ENCODE measurements at regions not wholly inside any gene's neighbourhood (a gene's known extent, or its start where the extent isn't known, plus 50 kb on each side); places are given as distances from the start of the nearest gene placed in this dataset.

DNA sequence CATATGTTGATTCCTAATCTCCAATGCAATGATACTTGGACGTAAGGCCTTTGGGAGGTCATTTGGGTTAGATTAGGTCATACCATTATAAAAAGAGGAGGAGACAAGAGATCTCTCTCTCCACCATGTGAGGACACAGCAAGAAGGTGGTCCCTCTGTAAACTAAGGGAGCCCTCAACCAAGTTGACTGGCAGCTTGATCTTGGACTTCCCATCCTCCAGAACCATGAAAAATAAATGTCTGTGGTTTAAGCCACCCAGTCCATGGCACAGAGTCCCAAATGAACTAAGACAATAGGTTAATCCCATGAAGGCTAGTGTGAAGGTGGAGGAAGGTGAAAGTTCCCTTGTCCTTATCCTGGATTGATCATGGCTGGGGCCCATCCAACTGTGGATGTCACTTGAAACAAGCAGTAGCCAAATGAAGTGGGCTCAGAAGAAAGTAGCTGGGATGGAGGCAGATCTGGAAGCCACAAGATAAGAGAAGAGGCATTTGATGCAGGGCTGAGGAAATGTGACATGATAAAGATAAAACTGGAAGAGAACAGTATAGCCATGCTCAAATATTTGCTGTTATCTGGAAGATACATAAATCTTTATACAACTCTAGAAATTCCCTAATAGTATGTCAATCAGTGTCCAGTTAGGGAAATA, 99.9 kb downstream of the BANF2 start:
- peaks cover 0 to 6% (median 0%) of the 10 kb centered on the region in 3 experiments for H3K27me3 ChIP-seq (ENCODE audit: control insufficient read depth in 3 of 3, insufficient read depth in 3 of 3, low read depth in 1 of 3, low read length in 3 of 3)
- peaks cover 3% of the 10 kb centered on the region in 2 donors for H3K9me3 ChIP-seq (replicated peaks in 1 of 2; ENCODE audit: control insufficient read depth in 2 of 2, insufficient read depth in 1 of 2, low read depth in 1 of 2, low read length in 2 of 2)
- DNase-seq (ENCODE audit: low spot score), result no peak
- no peak overlapping the region for H3K4ac ChIP-seq (ENCODE audit: low read length)
- no peak overlapping the region for H3K23ac ChIP-seq (ENCODE audit: low read depth, low read length, poor library complexity)
- H2AFZ ChIP-seq (ENCODE audit: low read length), result no peak overlapping the region
- WGBS, 2 donors (ENCODE audit: extremely low coverage in 2 of 2, insufficient read length in 2 of 2, insufficient replicate concordance in 1 of 2), result no CpG with 5 or more reads among the region's 1 CpG
- H3K4me1 ChIP-seq (ENCODE audit: control insufficient read depth in 2 of 2, insufficient read depth in 1 of 2, low read depth in 1 of 2, low read length in 2 of 2), result no peaks in the 10 kb centered on the region
- no peak overlapping the region for H4K91ac ChIP-seq (ENCODE audit: low read depth, low read length, poor library complexity)
- no peak overlapping the region for H2AK5ac ChIP-seq (ENCODE audit: low read depth, low read length)
- H2BK12ac ChIP-seq (ENCODE audit: low read length), result no peak overlapping the region
- no peaks in the 10 kb centered on the region for H3K79me1 ChIP-seq (ENCODE audit: low read depth, low read length)
- no peak overlapping the region for H2BK15ac ChIP-seq (ENCODE audit: low read length)
- H3K14ac ChIP-seq (ENCODE audit: low read length), result no peak overlapping the region
- H3K27ac ChIP-seq (replicated peaks; ENCODE audit: low read length), result no peak overlapping the region
- H3K9ac ChIP-seq (ENCODE audit: low read depth, low read length, poor library complexity), result no peak overlapping the region
- H3K4me2 ChIP-seq (ENCODE audit: insufficient read depth, low read length, poor library complexity, severe bottlenecking), result no peak overlapping the region
- no peak overlapping the region for H3K18ac ChIP-seq (ENCODE audit: low read length)
- no peak overlapping the region for H2BK120ac ChIP-seq (ENCODE audit: low read depth, low read length)
- H4K8ac ChIP-seq (ENCODE audit: low read depth, low read length), result no peak overlapping the region
- no peak overlapping the region for H2BK5ac ChIP-seq (ENCODE audit: low read length)
- H3K4me3 ChIP-seq (ENCODE audit: low read length in 2 of 2), result no peak overlapping the region
- H3K36me3 ChIP-seq (replicated peaks in 1 of 2; ENCODE audit: control insufficient read depth in 2 of 2, insufficient read depth in 2 of 2, low read length in 2 of 2), result no peaks in the 10 kb centered on the region

DNA sequence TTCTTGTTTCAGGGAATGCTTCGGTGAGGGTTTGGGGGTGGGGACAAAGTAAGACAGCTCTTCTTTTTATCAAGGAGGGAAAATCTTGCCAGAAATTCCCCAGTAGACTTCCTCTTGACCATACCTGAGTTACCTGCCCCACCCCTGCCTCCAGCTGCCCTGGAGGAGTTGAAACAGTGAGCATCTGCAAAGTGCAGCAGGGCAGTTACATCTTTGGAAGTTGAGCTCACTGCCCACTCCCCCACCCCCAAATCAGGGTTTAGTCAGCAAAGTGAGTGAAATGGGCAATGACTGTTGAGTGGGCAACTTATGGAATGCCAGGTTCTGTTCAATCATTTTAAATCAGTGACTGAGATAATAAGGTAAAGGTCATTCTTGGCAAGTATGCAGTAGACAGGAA, 98.8 kb downstream of the BANF2 start:
- Histone ChIP-seq H3K27ac (replicated peaks; ENCODE audit: low read length) (no peak overlapping the region), H3K4me1 (ENCODE audit: control insufficient read depth in 2 of 2, insufficient read depth in 1 of 2, low read depth in 1 of 2, low read length in 2 of 2) (no peaks in the 10 kb centered on the region), H3K4ac (ENCODE audit: low read length) (no peak overlapping the region), H2AK5ac (ENCODE audit: low read depth, low read length) (no peak overlapping the region), H2BK120ac (ENCODE audit: low read depth, low read length) (no peak overlapping the region), H3K9me3 (replicated peaks in 1 of 2; ENCODE audit: control insufficient read depth in 2 of 2, insufficient read depth in 1 of 2, low read depth in 1 of 2, low read length in 2 of 2) (peaks cover 3% of the 10 kb centered on the region in 2 donors), H2AFZ (ENCODE audit: low read length) (no peak overlapping the region), H4K91ac (ENCODE audit: low read depth, low read length, poor library complexity) (no peak overlapping the region), H3K14ac (ENCODE audit: low read length) (no peak overlapping the region), H3K18ac (ENCODE audit: low read length) (no peak overlapping the region), H2BK15ac (ENCODE audit: low read length) (no peak overlapping the region), H3K9ac (ENCODE audit: low read depth, low read length, poor library complexity) (no peak overlapping the region), H3K4me3 (ENCODE audit: low read length in 2 of 2) (no peak overlapping the region), H3K23ac (ENCODE audit: low read depth, low read length, poor library complexity) (no peak overlapping the region), H2BK5ac (ENCODE audit: low read length) (no peak overlapping the region), H2BK12ac (ENCODE audit: low read length) (no peak overlapping the region), H4K8ac (ENCODE audit: low read depth, low read length) (no peak overlapping the region), H3K36me3 (replicated peaks in 1 of 2; ENCODE audit: control insufficient read depth in 2 of 2, insufficient read depth in 2 of 2, low read length in 2 of 2) (no peaks in the 10 kb centered on the region), H3K79me1 (ENCODE audit: low read depth, low read length) (no peaks in the 10 kb centered on the region), H3K27me3 (ENCODE audit: control insufficient read depth in 3 of 3, insufficient read depth in 3 of 3, low read depth in 1 of 3, low read length in 3 of 3) (peaks cover 0 to 6% (median 0%) of the 10 kb centered on the region in 3 experiments), H3K4me2 (ENCODE audit: insufficient read depth, low read length, poor library complexity, severe bottlenecking) (no peak overlapping the region)
- no CpG with 5 or more reads among the region's 1 CpG for WGBS, 2 donors (ENCODE audit: extremely low coverage in 2 of 2, insufficient read length in 2 of 2, insufficient replicate concordance in 1 of 2)
- DNase-seq (ENCODE audit: low spot score), result no peak

DNA sequence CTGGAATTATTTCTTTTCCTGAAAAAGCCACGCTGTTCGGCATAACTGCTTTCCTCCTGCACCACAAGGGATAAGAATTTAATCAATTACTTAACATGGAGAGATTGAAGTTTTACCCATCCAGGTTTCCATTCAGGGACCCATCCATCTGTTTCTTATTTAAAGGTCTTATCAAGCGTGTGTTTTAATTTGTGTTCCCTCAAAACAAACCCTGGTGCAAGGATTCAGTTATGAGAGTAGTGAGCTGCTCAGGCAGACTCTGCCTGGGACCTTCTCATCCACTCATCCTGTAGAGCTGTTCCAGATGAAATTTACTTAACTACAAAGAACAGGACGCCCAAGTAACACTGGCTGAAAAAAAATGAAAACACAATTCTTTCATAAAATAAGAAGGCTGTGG, 97.8 kb downstream of the BANF2 start:
- Histone ChIP-seq H2AFZ (ENCODE audit: low read length) (no peak overlapping the region), H3K9me3 (replicated peaks in 1 of 2; ENCODE audit: control insufficient read depth in 2 of 2, insufficient read depth in 1 of 2, low read depth in 1 of 2, low read length in 2 of 2) (peaks cover 3% of the 10 kb centered on the region in 2 donors), H3K9ac (ENCODE audit: low read depth, low read length, poor library complexity) (no peak overlapping the region), H3K18ac (ENCODE audit: low read length) (no peak overlapping the region), H2AK5ac (ENCODE audit: low read depth, low read length) (no peak overlapping the region), H3K4ac (ENCODE audit: low read length) (no peak overlapping the region), H2BK5ac (ENCODE audit: low read length) (no peak overlapping the region), H3K4me3 (ENCODE audit: low read length in 2 of 2) (no peak overlapping the region), H3K14ac (ENCODE audit: low read length) (no peak overlapping the region), H3K36me3 (replicated peaks in 1 of 2; ENCODE audit: control insufficient read depth in 2 of 2, insufficient read depth in 2 of 2, low read length in 2 of 2) (no peaks in the 10 kb centered on the region), H3K27me3 (ENCODE audit: control insufficient read depth in 3 of 3, insufficient read depth in 3 of 3, low read depth in 1 of 3, low read length in 3 of 3) (peaks cover 0 to 6% (median 0%) of the 10 kb centered on the region in 3 experiments), H4K91ac (ENCODE audit: low read depth, low read length, poor library complexity) (no peak overlapping the region), H3K23ac (ENCODE audit: low read depth, low read length, poor library complexity) (no peak overlapping the region), H3K79me1 (ENCODE audit: low read depth, low read length) (no peaks in the 10 kb centered on the region), H3K27ac (replicated peaks; ENCODE audit: low read length) (no peak overlapping the region), H3K4me2 (ENCODE audit: insufficient read depth, low read length, poor library complexity, severe bottlenecking) (no peak overlapping the region), H3K4me1 (ENCODE audit: control insufficient read depth in 2 of 2, insufficient read depth in 1 of 2, low read depth in 1 of 2, low read length in 2 of 2) (no peaks in the 10 kb centered on the region), H2BK12ac (ENCODE audit: low read length) (no peak overlapping the region), H2BK15ac (ENCODE audit: low read length) (no peak overlapping the region), H4K8ac (ENCODE audit: low read depth, low read length) (no peak overlapping the region), H2BK120ac (ENCODE audit: low read depth, low read length) (no peak overlapping the region)
- DNase-seq (ENCODE audit: low spot score), result no peak
- WGBS, 2 donors (ENCODE audit: extremely low coverage in 2 of 2, insufficient read length in 2 of 2, insufficient replicate concordance in 1 of 2), result no CpG with 5 or more reads among the region's 4 CpGs

DNA sequence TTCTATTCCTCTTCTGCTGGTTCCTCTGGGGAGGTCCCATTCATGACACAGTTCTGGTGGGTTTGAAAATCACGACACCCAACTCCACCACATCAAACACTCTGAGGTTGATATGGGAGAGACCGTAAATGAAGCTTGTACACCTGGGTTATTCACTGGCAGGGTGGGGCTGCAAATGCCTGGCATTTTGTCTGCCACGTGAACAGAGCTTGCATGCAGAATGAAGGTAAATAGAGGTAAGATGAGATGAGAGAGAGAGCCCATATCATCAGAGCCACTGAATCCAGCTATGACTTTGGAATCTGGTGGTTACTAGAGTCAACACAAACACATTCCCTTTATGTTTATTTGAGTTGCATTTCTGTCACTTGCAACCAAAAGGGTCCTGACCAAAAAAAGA, 97.4 kb downstream of the BANF2 start:
- DNase-seq (ENCODE audit: low spot score), result no peak
- H3K79me1 ChIP-seq (ENCODE audit: low read depth, low read length), result no peaks in the 10 kb centered on the region
- peaks cover 3% of the 10 kb centered on the region in 2 donors for H3K9me3 ChIP-seq (replicated peaks in 1 of 2; ENCODE audit: control insufficient read depth in 2 of 2, insufficient read depth in 1 of 2, low read depth in 1 of 2, low read length in 2 of 2)
- WGBS, 2 donors (ENCODE audit: extremely low coverage in 2 of 2, insufficient read length in 2 of 2, insufficient replicate concordance in 1 of 2), result no CpG with 5 or more reads among the region's 3 CpGs
- no peak overlapping the region for H3K4ac ChIP-seq (ENCODE audit: low read length)
- H2BK15ac ChIP-seq (ENCODE audit: low read length), result no peak overlapping the region
- no peaks in the 10 kb centered on the region for H3K4me1 ChIP-seq (ENCODE audit: control insufficient read depth in 2 of 2, insufficient read depth in 1 of 2, low read depth in 1 of 2, low read length in 2 of 2)
- H3K4me2 ChIP-seq (ENCODE audit: insufficient read depth, low read length, poor library complexity, severe bottlenecking), result no peak overlapping the region
- no peak overlapping the region for H4K8ac ChIP-seq (ENCODE audit: low read depth, low read length)
- H3K27ac ChIP-seq (replicated peaks; ENCODE audit: low read length), result no peak overlapping the region
- no peak overlapping the region for H2BK120ac ChIP-seq (ENCODE audit: low read depth, low read length)
- H2BK12ac ChIP-seq (ENCODE audit: low read length), result no peak overlapping the region
- H3K23ac ChIP-seq (ENCODE audit: low read depth, low read length, poor library complexity), result no peak overlapping the region
- H3K27me3 ChIP-seq (ENCODE audit: control insufficient read depth in 3 of 3, insufficient read depth in 3 of 3, low read depth in 1 of 3, low read length in 3 of 3), result peaks cover 0 to 6% (median 0%) of the 10 kb centered on the region in 3 experiments
- no peak overlapping the region for H3K9ac ChIP-seq (ENCODE audit: low read depth, low read length, poor library complexity)
- H3K18ac ChIP-seq (ENCODE audit: low read length), result no peak overlapping the region
- no peak overlapping the region for H2AK5ac ChIP-seq (ENCODE audit: low read depth, low read length)
- no peak overlapping the region for H2BK5ac ChIP-seq (ENCODE audit: low read length)
- H3K4me3 ChIP-seq (ENCODE audit: low read length in 2 of 2), result no peak overlapping the region
- no peak overlapping the region for H4K91ac ChIP-seq (ENCODE audit: low read depth, low read length, poor library complexity)
- no peak overlapping the region for H2AFZ ChIP-seq (ENCODE audit: low read length)
- H3K36me3 ChIP-seq (replicated peaks in 1 of 2; ENCODE audit: control insufficient read depth in 2 of 2, insufficient read depth in 2 of 2, low read length in 2 of 2), result no peaks in the 10 kb centered on the region
- no peak overlapping the region for H3K14ac ChIP-seq (ENCODE audit: low read length)

Measured in neuronal stem cell (in vitro differentiated cells).